HG03103 (cell line): ENCODE measurements at regions not wholly inside any gene's neighbourhood (a gene's known extent, or its start where the extent isn't known, plus 50 kb on each side); places are given as distances from the start of the nearest gene placed in this dataset.

ENCODE experiments used
- ATAC-seq: cut with Tn5 transposase; IDR thresholded peaks from one replicate; pipeline ENCODE4 v1.9.1; 2021; ENCODE audit warnings: low read depth; ENCODE audit not compliant: unreplicated experiment

DNA sequence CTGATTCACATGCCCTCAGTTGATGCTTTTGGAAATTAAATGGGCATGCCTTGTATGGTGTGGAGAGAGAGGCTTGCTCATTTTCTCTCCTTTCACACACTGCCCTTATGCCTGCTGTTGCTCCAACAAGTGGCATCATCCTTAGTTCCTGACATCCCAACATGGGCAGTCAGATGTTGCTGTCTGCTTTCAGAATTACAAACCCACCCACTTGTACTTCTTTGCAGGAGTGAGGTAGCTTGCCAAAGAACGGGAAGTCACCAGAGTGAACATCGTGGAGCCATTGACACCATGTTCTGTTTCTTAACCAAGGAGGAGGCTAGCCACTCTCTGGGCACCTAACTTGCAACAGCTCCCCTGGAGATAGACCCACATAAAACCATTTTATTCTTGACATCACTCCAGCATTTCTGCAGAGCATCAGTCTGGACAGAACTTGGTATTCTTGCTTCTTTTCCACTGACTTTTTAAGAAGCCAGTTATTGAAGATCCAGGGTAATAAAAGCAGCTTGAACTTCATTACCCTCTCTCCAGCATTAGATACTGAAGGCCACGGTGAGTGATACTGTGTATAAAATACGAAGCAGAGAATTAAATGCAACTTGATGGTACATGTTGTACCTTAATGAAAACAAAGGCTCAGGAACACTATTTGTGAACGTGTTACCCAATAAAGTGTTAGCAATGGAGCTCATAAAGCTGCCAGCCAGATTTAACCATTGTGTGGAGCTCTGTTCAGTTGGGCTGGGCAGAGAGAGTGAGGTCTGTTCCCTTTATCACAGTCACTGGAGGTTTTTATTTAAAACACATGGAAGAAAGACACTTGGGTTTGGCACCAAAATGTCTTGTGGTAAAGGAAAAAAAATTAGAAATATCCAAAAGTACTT lies 195.8 kb upstream of the HABP2 start:
- ATAC-seq, result no peak

DNA sequence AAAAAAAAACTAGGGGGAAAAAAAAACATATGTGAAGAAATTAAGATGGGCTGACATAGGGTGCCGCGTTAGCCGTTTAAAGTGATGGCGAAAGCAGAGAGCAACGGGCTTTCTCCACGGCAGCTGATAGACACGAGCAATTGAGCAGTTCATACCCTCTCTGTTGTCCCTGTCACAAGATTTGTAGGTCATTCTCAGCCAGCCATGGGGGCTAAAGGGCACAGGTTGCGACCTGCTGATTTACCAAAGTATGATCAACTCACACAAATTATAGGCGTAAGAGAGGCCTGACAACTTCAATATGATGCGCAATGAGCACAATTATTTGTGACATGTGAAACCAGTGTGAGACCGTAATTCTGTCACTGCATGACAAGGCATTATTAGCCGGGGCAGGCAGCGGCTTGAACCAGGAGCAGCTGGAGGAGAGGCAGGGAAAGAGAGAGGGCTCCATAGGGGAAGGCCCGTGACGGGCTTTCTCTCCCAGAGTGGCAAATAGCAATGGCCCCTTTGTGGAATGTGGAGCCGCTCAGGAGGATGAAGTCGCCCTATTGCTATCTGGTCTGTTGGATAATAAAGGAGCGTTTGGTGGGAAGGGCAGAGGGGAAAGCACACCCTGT lies 195.1 kb upstream of the HABP2 start:
- no peak for ATAC-seq

DNA sequence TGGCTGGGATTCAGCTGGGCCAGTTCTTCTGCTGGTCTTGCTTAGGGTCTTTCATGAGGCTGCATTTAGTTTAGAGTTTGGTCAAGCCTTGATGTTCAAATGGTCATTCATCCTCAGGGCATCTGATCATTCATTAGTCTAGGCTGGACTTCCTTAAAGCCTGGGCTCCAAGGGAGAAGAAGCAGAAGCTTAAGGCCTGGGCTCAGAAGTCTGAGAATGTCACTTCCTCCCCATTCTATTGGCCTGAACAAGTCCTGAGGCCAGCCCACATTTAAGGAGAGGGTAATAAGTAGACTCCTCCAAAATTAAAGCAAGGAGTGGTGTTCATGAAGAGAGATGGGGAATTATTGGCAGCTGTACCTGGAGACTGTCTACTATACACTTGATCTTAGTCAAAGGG lies 193.2 kb upstream of the HABP2 start:
- no peak for ATAC-seq

DNA sequence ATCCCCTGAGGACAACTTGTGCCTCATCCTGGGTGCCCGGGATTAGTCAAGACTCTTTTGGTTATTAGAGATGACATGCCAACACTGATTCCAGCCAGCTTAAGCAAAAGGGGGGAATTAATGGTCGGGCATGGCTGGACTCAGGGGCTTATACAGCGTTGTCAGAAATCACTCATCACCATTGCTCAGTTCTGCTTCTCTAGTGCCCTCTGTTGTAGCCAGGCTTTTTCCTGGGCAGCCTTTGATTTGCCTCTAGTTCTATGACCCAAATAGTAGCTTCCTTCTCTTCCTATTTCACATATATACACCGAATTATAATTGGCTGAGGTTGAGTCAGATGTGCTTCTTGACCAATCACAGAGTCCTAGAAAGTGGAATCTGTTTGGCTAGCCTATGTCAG lies 192.0 kb upstream of the HABP2 start:
- ATAC-seq, result no peak

DNA sequence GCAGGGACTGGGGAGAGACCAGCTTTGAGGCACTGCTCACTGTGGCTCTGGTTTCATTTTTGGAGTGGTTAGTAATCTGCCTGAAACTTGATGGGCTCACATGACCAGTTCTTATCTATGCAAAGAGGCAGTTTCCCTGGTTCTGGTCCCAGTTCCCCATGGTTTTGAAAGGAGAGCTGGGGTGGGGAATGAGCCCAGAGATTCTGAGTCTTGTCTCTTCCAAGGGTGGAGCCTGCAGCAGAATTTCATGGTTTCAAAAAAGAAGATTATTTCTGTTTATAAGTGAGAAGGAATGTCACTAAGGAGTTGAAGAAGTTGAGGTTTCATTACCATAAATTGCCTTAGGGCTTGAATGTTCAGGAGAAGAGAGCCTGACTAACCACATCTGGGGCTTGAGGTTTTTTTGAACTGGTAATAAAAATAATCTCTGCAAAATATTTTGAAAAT lies 190.2 kb upstream of the HABP2 start:
- no peak for ATAC-seq

DNA sequence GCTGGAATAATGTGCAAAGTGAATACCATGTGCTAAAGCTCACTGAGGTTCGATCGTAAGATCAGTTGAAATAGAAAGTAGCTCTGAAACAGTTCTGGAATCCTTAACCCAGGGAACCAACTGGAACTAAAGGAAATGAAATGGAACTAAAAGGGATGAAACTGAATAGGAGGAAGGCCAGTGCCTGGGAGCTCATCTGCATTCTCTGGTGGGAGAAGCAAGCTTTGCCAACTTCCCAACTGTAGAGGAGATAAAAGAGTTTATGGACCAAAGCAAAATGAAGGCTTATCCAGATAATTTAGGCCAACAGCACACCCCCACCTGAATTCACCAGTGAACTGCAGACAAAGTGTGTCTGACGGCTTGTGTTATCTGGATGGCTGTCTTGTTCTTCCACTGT lies 188.6 kb upstream of the HABP2 start:
- ATAC-seq, result no peak

DNA sequence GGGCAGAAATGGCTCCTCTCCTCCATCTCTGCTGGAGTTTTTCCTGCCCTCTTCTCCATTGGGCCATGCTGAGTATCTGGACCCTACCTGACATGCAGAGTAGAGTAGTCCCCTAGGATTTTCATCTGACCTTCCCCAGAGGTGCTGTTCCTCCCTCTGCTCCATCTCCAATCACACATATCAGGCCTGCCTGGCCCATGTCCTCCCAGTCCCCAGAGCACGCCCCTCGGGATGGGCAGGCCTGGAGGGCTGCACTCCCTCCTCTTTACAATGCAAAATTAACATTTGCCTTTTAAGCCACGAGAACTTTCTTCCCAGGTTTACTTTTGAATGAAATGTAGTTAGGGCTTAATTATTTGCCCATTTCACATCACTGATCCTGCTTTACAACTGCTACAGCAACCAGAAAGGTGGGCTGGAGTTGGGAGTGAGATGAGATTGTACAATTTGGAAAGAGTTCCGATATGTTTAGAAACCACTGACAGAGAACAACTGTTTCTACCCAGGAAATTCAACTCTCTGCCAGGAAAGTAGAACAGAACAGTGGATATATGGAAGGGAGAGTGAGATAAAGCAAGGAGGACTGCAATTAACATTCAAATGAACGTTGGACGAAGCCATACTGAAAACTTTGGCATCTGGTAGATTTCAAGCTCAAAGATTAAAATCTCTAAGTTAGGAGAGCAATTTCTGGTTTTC lies 184.0 kb upstream of the HABP2 start:
- ATAC-seq, result no peak

DNA sequence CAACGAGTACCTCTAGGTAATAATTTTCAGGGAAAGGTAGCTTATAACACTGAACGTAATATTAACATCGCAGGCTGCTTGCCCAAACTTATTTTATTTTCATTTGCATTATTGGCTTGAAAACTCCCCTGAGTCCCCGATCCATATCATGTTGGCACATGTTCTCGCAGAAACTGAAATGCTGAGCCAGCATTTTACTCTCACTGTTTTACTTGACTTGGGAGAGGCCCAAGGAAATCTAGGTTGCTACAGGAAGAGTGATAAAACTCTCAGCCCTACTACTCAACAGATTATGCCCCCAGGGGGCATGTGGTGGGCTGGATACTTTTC lies 183.5 kb upstream of the HABP2 start:
- ATAC-seq, result no peak

DNA sequence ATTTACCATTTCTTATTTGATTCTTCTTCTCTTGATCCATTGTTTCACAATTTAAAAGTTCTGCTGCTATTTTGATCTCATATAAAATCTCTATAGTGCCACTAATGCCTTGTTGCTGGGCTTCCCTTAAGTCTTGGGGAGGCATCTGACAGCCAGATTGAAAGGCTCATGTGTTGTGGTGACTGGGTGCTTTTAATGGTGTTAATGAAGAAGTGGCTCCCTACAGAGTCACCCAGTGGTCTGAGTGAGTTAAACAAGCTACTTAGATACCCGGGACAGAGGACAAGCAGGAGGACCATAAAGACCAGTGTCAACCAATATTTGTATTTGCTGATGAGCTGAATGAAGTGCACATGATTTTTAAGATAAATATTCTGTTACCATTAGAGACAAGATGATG lies 176.4 kb upstream of the HABP2 start:
- no peak for ATAC-seq

DNA sequence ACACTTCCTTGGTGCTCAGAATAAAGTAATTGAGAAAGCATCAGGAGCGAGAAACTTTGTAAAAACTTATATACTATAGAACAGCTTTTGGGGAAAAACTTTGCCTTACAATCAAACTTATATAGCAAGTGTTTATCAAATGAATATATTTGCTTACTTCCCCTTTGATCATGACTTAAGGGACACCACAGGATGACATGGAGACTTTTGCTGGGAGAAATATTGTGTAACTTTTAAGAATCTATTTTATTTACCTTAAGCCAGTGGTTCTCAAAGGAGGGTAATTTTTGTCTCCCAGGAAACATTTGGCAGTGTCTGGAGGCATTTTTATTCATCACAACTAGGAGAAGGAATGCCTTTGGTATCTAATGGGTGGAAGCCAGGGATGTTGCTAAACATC lies 173.8 kb upstream of the HABP2 start:
- no peak for ATAC-seq

DNA sequence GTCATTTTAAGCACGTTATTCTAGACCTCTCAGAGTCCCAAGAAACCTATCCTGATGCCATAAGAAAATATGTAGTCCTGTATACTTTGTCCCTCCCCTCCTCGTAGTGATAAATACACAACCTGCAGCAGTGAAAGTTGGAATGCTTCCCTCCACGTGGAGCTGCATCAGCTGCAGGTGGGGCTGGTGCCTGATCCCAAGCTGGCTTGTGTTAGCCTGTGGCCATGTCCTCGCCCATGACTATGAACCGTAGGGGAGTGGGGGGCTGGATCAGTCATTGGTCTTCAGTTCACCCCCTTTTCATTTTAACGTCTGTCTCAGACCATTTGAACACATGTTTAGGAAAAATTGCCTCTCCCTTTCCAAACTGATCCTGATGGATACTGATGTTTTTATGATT lies 171.4 kb upstream of the HABP2 start:
- no peak for ATAC-seq

DNA sequence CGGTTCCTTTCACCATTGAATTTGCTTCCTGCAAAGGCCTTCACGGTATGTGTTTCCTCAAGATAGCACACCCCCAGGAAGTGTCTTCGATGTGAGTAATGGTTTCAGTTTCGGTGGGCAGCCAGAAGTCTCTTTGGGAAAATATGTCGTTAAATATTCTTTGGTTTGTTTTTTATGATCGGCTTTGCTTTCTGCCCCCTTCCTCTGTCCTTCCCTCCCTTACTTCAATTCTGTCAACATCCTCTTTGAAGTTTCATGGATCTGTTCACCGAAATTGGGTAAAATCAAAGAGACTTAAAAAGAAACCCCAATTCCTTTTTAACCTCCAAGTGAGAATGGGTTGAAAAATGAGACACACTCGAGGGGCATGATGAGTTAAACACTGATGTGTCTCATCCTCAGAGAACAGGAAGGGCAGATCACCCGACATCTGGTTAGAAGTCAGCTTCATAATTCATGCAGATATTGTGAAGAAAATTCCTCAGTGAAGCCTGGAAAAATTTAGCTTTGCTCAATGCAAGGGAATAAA lies 170.8 kb upstream of the HABP2 start:
- no peak for ATAC-seq

DNA sequence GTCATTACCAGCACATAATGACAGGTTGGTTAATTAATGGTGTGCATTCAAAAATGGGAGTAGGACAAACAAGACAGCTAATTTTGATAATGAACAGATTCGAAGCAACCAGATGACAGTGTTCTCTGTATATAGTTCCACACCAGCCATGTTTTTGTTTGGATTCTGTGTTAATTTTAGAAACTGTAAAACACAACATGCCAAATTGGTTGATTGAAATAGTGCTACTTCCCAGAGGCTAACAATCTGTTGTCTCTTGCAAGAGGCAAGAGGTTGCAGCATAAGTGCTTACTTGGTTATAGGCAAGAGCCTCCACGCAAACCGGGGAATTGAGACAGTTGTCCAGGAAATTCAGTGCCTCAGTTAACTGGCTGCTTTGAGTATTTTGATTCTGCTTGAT lies 170.2 kb upstream of the HABP2 start:
- no peak for ATAC-seq

DNA sequence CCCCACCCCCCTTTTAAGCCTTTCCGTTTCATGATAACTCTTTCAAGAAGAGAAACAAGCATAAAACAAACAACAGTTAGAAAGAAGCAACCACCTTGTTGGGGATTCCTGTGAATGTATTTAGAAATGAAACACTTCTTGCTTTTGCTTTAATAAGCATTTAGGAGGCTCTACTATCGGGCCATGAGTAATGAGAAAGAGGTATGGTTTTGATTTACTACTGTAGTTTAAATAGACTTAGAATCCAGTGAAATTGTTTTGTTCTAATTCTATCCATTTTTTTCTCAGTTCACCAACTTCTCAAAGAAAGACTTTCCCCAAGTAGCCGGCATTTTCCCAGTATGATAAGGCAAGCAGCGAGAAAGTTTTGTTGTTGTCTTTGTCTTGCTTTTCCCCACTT lies 168.7 kb upstream of the HABP2 start:
- no peak for ATAC-seq

DNA sequence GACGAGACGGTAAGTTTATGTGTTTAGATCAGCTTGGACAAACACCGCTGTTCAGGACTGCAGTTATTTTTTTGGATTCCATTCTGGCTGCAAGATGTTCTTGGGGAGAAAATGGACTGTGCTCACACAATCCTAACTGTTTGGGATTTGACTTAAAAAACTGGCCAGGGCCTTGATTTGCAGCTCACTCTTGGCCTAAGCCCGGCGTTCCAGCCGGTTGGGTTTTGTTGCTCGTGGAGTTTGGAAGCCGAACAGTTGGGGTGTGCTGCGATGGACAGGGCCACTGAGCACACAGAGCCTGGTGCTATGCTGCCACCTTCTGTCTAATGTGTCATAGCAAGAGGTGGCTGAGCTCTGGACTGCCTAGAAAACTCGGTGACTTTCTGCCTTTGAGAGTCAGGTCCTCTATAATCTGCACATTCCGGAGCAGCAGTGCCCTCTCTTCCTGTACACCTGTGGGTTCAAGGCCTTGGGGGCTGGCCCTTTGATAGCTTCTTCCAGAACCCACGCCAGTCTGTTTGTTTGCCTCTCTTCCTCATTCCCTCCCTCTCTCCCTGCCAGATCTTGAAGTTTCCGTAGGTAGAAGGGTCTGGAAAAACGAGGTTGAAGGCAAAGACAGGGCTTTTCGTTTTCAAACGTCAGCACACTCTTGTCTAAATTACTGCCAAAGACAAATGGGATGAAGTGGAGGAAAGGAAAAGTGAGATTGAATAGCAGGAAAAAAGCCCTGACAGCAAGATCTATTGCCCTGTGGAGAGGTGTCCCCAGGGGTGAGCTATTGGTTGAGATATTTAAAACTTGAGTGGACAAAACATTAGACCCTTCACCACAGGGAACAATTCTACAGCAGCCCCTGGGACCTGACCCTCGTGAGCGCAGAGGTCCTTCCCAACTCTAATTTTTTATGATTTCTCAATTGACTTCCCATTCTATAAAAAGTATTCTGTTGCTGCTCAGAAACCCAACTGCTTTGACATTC lies 167.5 kb upstream of the HABP2 start:
- ATAC-seq, result peak; percentile 84

DNA sequence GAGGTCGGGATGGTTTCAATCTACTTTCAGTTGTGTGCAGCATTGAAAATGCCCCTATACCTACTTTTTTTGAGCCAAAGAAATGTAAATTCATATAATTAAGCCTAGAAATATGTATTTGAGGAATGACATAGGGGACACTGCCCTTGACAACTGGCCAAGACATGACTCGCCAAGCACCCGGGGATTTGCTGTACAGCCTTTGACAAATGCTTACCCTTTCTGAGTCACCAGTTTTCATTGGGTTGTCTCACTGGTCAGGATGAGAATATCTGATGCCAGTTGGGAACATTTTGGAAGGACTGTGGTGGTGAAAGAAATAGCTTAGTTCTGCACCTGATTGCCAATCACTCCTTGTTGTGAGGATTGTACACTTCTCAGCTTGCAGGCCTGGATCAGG lies 166.8 kb upstream of the HABP2 start:
- no peak for ATAC-seq

DNA sequence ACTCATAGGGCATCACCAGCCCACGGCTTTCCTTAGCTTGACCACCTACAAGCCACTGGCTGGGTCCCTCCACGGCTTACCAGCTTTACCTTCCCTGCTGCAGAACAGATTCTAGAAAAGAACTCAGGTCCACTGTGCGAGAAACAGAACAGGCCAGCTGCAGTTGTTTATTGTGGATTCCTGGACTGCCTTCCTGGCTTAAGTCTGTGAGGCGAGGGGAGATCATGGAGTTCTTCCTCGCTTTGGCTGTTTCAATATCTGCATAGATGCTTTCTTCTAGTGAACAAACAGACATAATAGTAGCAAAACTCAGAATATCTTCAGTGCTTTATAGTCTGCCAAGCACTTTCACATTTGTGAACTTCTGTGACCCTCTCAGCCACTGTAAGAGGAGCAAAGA lies 162.9 kb upstream of the HABP2 start:
- ATAC-seq, result no peak

DNA sequence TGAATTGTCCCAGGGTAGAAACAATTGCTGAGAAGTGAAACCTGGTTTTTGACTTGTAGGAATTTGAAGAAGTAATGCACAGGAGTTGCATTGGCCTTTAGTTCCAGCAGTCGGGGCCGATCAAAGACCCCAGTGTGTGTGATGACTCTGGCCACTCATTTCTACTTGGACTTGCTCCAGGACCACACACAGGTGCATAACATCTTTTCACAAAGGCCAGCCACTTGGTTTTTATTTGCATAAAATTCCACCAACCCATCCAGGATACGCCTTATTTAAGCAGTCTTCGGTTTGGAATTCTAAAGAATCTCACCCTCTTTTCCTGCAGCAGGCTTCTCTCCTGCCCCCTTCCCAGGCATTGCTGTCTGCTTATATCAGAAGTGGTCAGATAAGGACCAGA lies 162.0 kb upstream of the HABP2 start:
- no peak for ATAC-seq

DNA sequence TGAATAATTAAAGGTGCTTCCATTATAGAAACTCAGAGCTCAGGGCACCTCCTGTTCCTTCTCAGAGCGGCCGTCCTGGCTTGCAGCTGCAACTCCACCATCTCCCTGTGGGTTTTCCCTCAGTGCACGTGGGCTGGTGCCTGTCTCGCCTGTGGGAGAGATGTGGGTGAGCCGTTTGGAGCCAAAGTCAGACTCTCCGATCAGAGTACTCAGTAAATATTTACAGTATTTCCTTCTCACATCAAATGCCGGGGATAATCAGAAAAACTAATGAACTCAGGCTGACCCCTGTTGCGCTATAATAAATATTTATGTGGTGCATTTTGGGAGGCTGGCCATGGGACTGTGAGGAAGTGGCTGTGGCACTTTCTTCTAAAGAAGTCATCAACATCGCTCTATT lies 155.8 kb upstream of the HABP2 start:
- no peak for ATAC-seq

DNA sequence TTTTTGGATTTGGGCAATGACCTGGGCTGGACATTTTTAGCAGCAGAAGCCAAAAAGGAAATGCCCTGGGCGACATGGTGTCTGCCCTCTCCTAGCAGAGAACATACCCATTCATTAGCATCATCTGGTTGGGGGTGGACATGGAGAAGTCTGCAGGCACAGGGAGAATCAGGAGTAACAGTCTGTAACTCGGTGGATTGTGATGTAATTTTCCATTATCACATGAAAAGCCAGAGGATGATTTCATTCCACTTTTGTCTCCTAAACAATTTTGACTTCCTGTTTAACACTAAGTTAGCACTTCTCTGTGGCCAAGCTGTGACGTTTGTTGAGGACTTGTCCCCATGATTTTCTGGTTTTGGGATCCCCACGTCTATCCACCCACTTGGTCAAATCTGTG lies 153.8 kb upstream of the HABP2 start:
- no peak for ATAC-seq
